Epithelial cell of proximal tubule (primary cell): ENCODE measurements at regions not wholly inside any gene's neighbourhood (a gene's known extent, or its start where the extent isn't known, plus 50 kb on each side); places are given as distances from the start of the nearest gene placed in this dataset.
"Not testable (repeated sequence)": the region's sequence is repeated elsewhere in the genome, so short reads cannot be mapped to it uniquely, and the experiment has no call there.

Experiments
- DNase-seq: peaks from one replicate; pipeline ENCODE4 v3.0.0-alpha.2; 2011; ENCODE audit warnings: low read depth
- H3K4me3 ChIP-seq: 2 replicates; pipeline ENCODE4 v1.5.1; 2011; ENCODE audit warnings: low read depth, mild to moderate bottlenecking, low read length
- TF ChIP-seq, protein P1 (sequence below): conservative IDR thresholded peaks from 2 replicates; pipeline ENCODE4 v1.5.1; 2012; ENCODE audit warnings: low read depth, mild to moderate bottlenecking, low read length

DNA sequence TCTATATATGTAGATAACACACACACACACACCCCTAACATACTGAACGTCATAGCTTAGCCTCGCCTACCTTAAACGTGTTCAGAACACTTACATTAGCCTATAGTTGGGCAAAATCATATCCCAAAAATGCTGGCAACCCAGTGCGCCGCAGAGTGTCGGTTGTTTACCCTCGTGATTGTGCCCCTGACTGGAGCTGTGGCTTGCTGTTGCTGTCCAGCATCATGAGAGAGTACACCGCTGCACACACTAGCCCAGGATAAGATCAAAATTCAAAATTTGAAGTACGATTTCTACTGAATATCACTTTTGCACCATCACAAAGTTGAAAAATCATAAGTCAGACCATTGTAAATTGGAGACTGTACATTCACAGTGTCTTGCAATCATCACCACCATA, 73.1 kb upstream of the COG2 start:
- TF ChIP-seq, protein P1, sequence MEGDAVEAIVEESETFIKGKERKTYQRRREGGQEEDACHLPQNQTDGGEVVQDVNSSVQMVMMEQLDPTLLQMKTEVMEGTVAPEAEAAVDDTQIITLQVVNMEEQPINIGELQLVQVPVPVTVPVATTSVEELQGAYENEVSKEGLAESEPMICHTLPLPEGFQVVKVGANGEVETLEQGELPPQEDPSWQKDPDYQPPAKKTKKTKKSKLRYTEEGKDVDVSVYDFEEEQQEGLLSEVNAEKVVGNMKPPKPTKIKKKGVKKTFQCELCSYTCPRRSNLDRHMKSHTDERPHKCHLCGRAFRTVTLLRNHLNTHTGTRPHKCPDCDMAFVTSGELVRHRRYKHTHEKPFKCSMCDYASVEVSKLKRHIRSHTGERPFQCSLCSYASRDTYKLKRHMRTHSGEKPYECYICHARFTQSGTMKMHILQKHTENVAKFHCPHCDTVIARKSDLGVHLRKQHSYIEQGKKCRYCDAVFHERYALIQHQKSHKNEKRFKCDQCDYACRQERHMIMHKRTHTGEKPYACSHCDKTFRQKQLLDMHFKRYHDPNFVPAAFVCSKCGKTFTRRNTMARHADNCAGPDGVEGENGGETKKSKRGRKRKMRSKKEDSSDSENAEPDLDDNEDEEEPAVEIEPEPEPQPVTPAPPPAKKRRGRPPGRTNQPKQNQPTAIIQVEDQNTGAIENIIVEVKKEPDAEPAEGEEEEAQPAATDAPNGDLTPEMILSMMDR, result no peak
- no peak overlapping the region for H3K4me3 ChIP-seq
- DNase-seq, result no peak

DNA sequence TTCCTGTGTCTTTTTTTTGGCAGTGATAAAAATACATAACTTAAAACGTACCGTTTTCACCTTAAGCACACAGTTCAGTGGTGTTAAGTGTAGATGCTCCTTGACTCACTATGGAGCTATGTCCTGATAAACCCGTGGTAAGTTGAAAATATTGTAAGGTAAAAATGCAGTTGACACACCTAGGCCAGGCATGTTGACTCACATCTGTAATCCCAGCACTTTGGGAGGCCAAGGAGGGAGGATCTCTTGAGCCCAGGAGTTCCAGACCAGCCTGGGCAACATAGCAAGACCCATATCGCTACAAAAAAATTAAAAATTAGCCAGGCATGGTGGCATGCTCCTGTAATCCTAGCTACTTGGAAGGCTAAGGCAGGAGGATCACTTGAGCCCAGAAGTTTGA, 73.6 kb upstream of the COG2 start:
- TF ChIP-seq, protein P1, result no peak
- DNase-seq, result no peak
- H3K4me3 ChIP-seq, result no peak overlapping the region

DNA sequence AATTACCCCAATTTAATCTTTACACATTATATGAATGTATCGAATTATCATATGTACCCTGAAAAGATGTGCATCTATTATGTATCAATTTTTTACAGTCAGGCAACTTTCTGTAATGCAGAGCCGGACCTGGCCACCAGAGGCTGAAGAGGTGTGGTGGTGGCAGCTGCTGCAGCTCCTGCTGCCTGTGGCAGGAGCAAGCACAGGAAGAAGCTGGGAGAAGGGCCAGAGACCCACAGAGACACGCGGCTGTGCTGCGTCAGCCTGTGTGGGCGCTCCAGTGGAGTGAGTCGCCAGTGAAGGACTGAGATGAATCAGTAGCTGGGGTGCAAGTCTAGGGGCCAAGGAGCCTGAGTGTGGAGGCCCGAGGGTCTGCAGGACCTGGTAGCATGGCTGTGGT, 74.3 kb upstream of the COG2 start:
- H3K4me3 ChIP-seq, result no peak overlapping the region
- DNase-seq, result no peak
- TF ChIP-seq, protein P1, result peak; percentile 53

DNA sequence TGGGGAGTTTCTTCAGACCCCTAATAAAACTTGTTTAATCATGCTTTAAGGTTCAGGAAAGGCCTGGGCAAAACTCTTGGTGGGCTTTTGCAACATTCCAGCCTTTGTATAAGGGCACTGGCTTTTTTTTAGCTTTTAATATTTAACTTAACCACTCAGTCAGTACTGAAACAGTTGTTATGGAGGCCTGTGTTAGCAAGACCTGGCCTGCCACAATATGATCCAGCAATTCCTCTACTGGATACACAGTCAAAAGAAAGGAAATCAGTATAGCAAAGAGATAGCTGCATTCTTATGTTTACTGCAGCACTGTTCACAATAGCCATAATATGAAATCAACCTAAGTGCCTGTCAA, 75.1 kb upstream of the COG2 start:
- no peak for DNase-seq
- TF ChIP-seq, protein P1, result no peak
- no peak overlapping the region for H3K4me3 ChIP-seq

DNA sequence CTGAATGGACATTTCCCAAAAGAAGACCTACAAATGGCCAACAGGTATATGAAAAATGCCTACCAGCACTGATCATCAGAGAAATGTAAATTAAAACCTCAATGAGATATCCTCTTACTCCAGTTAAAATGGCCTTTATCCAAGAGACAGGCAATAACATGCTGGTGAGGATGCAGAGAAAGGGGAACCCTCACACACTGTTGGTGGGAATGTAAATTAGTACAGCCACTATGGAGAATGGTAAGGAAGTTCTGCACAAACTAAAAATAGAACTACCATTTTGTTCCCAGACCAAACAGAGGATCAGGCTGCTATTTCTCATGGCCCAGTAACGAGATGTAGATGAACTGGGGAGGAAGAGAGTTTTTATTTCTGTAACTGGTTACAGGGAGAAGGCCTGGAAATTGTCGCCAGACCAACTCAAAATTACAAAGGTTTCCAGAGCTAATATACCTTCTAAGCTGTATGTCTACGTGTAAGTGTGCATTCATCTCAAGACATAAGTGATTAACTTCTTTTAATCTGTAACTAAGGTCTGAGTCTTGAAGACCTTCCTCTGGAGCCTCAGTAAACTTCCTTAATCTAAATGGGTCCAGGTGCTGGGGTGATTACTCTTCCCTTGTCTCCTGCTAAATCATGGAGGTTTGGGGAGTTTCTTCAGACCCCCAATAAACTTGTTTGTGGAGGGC, 75.6 kb upstream of the COG2 start:
- not testable (repeated sequence) for H3K4me3 ChIP-seq, DNase-seq

DNA sequence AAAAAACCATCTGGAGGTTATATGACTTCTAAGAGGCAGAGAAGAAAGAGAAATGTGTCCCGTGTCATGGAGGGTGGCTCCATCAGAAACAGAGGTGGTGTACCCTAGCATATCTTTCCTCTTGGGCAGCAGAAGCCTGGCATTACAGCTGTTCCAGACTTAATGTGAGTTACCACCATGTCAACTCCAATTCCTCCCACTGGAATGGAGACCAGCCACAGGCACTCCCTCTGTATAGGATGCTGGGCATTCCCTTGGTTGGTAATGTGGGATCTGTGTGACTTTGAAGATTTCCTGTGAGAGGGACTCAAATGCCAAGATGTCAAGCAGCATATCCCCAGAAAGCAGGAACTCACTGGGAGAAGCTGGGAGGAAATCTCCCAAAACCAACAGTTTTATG, 77.1 kb upstream of the COG2 start:
- no peak overlapping the region for H3K4me3 ChIP-seq
- no peak for DNase-seq
- TF ChIP-seq, protein P1, result no peak

DNA sequence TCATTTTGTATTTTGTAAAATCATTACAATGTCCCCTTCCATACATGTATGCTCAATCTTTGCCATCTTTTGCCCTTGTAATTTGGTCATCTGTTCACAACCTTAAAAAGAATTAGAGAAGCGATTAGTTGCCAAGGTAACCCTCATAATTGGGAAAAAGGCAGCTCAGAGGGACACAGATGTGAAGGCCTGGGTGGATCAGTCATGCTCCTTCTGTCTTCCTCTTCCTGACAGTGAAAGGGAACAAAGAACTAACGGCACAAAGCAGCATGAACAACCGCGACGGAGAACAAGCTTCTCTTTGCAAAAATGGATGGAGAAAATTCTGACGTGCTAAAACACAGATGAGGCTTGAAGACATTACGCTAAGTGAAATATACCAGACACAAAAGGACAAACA, 78.7 kb upstream of the COG2 start:
- H3K4me3 ChIP-seq, result no peak overlapping the region
- DNase-seq, result no peak
- TF ChIP-seq, protein P1, result no peak
